ENCODE measurements at regions not wholly inside any gene's neighbourhood (a gene's known extent, or its start where the extent isn't known, plus 50 kb on each side); places are given as distances from the start of the nearest gene placed in this dataset.

- TF ChIP-seq EZH2phosphoT487 (IDR thresholded peaks at IDR 0.05; ENCODE audit: borderline replicate concordance, low read length) (no peak), CTCF (IDR thresholded peaks at IDR 0.05; ENCODE audit: low read depth, low read length, poor library complexity, severe bottlenecking) (no peak)
Measured at GRCh38 chr9:126222363-126222834, 104.2 kb upstream of the MVB12B start.

Measured in DOHH2 (cell line).